ENCODE measurements at regions not wholly inside any gene's neighbourhood (a gene's known extent, or its start where the extent isn't known, plus 50 kb on each side); places are given as distances from the start of the nearest gene placed in this dataset.
A peak's percentile ranks its signal among the peaks of the same experiment; 100 is the strongest.

DNA sequence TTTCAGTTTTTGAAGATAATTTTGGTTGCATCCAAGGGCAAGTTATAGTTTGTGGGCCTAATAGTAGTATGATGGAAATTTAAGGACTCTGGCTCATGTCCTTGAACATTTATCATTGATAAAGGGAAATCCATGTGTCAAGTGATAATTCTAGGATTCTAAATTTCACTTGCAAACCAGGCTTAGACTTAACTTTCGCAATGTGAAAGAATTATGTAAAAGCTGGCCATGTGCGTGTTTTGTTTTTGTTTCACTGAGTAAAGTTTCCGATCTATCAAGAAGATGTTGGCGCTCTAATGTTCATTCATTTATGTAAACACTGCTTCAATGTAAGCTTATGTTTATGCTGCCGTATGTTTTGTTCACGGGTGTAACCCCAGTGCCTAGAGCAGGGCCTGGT lies 302.0 kb downstream of the SOX4 start:
- TF ChIP-seq, protein P1, sequence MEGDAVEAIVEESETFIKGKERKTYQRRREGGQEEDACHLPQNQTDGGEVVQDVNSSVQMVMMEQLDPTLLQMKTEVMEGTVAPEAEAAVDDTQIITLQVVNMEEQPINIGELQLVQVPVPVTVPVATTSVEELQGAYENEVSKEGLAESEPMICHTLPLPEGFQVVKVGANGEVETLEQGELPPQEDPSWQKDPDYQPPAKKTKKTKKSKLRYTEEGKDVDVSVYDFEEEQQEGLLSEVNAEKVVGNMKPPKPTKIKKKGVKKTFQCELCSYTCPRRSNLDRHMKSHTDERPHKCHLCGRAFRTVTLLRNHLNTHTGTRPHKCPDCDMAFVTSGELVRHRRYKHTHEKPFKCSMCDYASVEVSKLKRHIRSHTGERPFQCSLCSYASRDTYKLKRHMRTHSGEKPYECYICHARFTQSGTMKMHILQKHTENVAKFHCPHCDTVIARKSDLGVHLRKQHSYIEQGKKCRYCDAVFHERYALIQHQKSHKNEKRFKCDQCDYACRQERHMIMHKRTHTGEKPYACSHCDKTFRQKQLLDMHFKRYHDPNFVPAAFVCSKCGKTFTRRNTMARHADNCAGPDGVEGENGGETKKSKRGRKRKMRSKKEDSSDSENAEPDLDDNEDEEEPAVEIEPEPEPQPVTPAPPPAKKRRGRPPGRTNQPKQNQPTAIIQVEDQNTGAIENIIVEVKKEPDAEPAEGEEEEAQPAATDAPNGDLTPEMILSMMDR (IDR thresholded peaks at IDR 0.05; ENCODE audit: insufficient read depth, low read length), result no peak
- no peak overlapping the region for H3K4me3 ChIP-seq (ENCODE audit: low read depth, low read length)
- DNase-seq (ENCODE audit: low read depth), result no peak

DNA sequence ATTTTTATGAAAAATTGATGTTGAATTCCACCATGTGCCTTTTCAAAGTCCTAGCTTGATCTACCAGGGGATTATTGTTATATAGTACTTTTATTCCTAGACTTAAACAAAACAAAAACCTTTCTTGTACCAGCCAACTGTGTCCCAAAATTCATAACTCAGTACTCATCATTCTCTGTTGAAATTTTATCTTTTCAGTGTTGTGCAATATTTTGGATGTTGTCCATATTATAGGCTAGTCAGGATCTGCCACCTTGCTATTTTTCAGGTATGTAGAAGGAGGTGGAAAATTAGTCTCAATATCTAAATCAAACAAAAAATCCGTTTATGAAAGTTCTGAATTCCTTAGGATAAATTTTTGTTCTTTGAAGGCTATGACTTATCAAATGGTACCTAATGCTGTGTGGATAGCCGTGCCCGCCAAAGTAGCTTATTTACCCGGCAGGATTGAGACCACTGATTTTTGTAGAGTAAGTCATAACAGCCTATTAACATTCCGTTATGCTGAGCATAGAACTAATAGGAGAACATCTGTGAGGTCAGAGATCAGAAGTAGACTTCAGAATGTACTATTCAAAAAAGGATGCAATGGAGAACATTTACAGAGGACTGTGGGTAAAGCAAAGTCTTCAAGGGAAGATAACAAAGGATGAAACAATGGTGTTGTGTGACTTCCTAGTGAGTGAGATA lies 304.7 kb downstream of the SOX4 start:
- no peak for DNase-seq (ENCODE audit: low read depth)
- no peak overlapping the region for H3K4me3 ChIP-seq (ENCODE audit: low read depth, low read length)
- TF ChIP-seq, protein P1 (IDR thresholded peaks at IDR 0.05; ENCODE audit: insufficient read depth, low read length), result no peak

DNA sequence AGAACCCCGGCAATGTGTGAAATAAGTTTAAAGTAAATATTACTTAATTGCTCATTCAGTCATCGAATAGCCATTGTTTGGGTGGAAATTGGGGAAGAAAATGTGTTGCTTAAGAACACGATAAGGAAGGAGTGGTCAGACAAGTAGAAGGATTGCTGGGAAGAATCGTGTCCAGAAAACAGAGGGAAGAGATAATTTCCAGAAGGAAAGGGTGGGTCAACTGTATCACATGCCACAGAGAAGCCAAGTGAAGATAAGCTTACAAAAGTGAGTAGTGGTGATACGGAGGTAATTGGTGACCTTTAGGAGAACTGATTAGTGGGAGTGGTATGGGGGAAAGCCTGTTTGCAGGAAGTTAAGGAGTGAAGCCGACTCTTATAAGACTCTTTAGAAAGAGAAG lies 306.2 kb downstream of the SOX4 start:
- DNase-seq (ENCODE audit: low read depth), result peak; percentile 55
- TF ChIP-seq, protein P1 (IDR thresholded peaks at IDR 0.05; ENCODE audit: insufficient read depth, low read length), result no peak
- no peak overlapping the region for H3K4me3 ChIP-seq (ENCODE audit: low read depth, low read length)

DNA sequence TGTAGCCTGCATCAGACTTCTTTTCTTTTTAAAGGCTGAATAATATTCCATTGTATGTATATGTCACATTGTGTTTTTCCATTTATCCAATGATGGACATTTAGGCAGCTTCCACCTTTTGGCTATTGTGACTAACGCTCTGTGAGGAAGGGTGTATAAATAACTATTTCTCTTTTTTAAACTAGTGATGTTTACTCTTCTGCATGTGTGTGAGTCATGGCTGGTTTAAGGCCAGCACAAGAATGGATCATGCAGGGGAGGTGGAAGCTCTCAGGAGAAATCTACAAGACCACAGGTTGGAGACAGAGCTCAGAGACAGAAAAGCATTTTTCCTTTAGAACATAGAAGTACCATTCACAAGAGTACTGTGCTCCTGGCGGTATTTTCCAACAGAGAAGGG lies 307.2 kb downstream of the SOX4 start:
- TF ChIP-seq, protein P1 (IDR thresholded peaks at IDR 0.05; ENCODE audit: insufficient read depth, low read length), result no peak
- peak; percentile 66 for DNase-seq (ENCODE audit: low read depth)
- H3K4me3 ChIP-seq (ENCODE audit: low read depth, low read length), result no peak overlapping the region

DNA sequence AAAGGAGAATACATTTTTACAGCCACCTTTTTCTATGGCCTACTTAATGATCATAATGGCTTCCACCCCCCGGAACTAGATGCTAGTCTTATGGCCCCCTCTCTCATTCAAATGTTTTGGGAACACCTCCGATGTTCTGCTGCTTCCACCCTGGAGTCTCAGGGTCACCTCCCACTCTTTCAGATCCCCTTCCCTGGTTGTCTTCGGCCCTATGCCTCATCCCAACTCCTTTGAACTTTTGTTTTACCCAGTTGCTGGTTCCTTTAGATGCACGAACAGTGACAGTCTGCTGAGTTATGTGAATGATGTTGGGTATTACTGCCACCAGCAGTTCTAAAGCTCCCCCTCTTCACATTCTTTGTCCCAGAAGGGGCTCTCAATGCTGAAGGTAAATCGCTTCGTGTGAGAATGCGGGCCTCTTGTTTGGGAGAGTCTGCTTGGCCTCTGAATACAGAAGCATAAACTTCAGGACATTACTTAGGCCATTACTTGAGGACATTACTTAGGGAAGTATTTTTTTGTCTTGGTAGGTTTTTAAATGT lies 309.1 kb downstream of the SOX4 start:
- TF ChIP-seq, protein P1 (IDR thresholded peaks at IDR 0.05; ENCODE audit: insufficient read depth, low read length), result no peak
- H3K4me3 ChIP-seq (ENCODE audit: low read depth, low read length), result no peak overlapping the region
- DNase-seq (ENCODE audit: low read depth), result no peak

DNA sequence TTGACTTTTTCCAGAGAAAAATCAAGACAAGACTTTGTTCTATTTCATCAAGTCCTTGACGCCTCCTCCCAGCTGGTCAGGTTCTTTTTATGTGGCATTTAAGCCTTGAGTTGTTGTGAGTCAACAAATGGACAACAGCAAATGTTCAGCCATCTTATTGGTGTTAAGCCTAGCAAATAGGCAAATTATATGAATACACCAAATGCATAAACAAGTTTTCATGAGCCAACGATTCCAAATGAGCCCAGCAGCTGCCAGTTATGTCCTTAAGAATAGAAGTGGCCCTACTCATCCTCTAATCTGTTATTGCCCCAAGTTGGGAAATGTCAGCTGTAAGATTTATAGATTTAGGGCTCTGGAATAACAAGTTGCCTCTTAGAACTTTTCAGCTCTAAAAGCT lies 312.0 kb downstream of the SOX4 start:
- no peak for DNase-seq (ENCODE audit: low read depth)
- no peak overlapping the region for H3K4me3 ChIP-seq (ENCODE audit: low read depth, low read length)

More for the DNA sequence above, 312.0 kb downstream of the SOX4 start:
- TF ChIP-seq, protein P1 (IDR thresholded peaks at IDR 0.05; ENCODE audit: insufficient read depth, low read length), result no peak
